Stomach smooth muscle (tissue), 2 donors: ENCODE measurements at regions not wholly inside any gene's neighbourhood (a gene's known extent, or its start where the extent isn't known, plus 50 kb on each side); places are given as distances from the start of the nearest gene placed in this dataset.

ENCODE experiments used
- H3K27ac ChIP-seq: one replicate; pipeline ENCODE4 v1.7.0; 2013; ENCODE audit warnings: mild to moderate bottlenecking, low read length, inconsistent platforms
- H3K27me3 ChIP-seq, 2 donors: one replicate each; pipeline ENCODE4 v1.7.0; 2013; ENCODE audit warnings: low read length in 2 of 2; ENCODE audit not compliant: insufficient read depth in 2 of 2, control insufficient read depth in 1 of 2
- H3K36me3 ChIP-seq, 2 donors: one replicate each; pipeline ENCODE4 v1.7.0; 2013; ENCODE audit warnings: low read length in 2 of 2; ENCODE audit not compliant: control insufficient read depth in 2 of 2, insufficient read depth in 2 of 2
- H3K4me1 ChIP-seq: one replicate; pipeline ENCODE4 v1.7.0; 2013; ENCODE audit warnings: low read length; ENCODE audit not compliant: control insufficient read depth, insufficient read depth
- H3K4me3 ChIP-seq, 2 donors: one replicate each; pipeline ENCODE4 v1.7.0; 2013; ENCODE audit warnings: low read length in 2 of 2
- H3K9ac ChIP-seq, 2 donors: one replicate each; pipeline ENCODE4 v1.7.0; 2013; ENCODE audit warnings: low read length in 2 of 2, mild to moderate bottlenecking in 1 of 2
- H3K9me3 ChIP-seq, 2 donors: one replicate each; pipeline ENCODE4 v1.7.0; 2013; ENCODE audit warnings: low read length in 2 of 2; ENCODE audit not compliant: control insufficient read depth in 2 of 2
- donor health status: healthy.
- donor health status: Pancreatic carcinoma.

DNA sequence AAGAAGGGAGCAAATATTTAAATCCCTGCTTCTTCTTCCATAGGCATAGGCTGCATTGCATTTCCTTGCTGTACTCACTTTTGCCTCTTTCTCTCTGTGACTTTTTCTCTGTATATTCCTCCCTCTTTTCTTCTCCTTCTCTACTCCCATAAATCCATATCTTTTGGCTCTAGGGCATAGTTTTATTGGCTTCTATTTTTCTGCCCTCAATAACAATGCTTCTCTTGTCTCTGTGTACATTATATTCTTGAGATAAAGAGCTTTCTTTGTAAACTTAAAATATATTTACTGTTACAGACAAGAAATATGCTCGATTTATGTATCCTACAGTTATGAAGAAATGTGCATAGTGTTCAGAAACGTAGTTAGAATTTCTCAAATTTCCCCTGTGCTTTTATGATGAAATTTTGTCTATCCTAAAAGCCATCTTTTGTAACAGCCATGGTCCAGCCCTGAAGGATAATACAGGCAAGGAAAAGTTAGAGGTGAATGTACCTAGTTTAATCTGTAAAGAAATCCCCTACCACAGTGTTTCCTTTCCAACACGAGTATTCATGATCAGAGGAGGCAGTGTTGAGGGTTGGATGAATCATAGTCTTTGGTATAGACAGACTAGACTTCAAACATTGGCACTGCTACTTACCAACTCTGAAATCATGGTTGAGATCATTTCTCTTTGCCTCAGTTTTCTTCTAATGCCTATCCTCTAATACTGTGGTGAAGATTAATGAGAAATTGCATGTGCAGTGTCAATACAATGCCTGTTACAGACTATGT lies 173.3 kb upstream of the FAR2 start:
- no peak overlapping the region for H3K4me3 ChIP-seq
- no peak overlapping the region for H3K9ac ChIP-seq
- no peaks in the 10 kb centered on the region for H3K27me3 ChIP-seq
- H3K36me3 ChIP-seq, result no peaks in the 10 kb centered on the region
- no peaks in the 10 kb centered on the region for H3K9me3 ChIP-seq
- H3K27ac ChIP-seq, result no peak overlapping the region
- no peaks in the 10 kb centered on the region for H3K4me1 ChIP-seq

DNA sequence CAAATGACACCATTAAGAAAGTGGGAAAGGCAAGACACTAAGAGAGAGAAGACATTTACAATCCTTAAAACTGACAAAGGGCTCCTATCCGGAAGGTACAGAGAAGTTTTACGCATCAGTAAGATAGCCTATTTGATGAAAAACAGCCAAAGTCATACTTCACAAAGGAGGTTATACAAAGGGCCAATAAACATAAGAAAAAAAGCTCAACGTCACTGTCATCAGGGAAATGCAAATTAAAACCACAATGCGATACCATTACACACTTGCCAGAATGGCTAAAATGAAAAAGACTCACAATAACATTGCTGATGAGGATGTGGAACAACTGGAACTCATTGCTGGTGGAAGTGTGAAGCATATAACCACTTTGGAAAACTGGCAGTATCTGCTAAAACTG lies 168.6 kb upstream of the FAR2 start:
- Histone ChIP-seq H3K27ac (no peak overlapping the region), H3K9me3 (no peaks in the 10 kb centered on the region), H3K27me3 (no peaks in the 10 kb centered on the region), H3K4me1 (no peaks in the 10 kb centered on the region), H3K36me3 (no peaks in the 10 kb centered on the region), H3K9ac (no peak overlapping the region), H3K4me3 (no peak overlapping the region)

DNA sequence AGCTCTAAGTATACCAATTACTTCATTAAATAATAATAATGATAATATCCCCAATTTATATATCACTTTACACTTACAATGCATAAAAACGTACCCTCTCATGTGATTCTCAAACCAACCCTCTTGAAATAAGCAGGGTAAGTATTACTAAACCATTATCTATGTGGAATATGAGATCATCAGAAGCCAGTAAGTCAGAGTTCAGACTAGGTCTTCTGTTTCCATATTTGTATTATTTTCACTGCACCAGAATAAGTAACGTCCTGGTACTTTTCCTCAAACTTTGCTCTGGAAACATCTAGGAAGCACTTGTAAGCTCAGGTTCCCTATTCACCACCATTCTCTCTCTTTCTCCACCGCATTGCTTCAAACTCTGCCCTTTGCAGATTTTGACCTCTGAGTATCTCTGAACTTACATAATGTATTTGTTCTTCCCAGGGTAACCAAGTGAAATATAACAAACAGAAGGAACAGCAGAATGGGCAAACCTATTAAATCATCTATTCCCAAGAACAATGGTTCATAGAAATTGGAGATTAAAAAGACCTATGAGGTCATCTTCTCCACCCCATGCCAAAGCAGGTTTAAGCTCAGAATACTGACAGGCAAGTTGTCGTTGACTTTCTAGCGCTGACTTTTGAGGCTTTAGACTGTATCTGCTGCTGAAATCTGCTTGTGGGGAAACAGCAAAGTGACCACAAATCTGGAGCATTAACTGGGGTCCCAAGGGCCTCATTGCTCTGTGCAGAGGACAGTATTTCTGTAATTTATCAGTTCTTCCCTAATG lies 161.3 kb upstream of the FAR2 start:
- Histone ChIP-seq H3K36me3 (no peaks in the 10 kb centered on the region), H3K27ac (no peak overlapping the region), H3K27me3 (peaks cover 0 to 3% of the 10 kb centered on the region in 2 donors), H3K9me3 (no peaks in the 10 kb centered on the region), H3K4me1 (no peaks in the 10 kb centered on the region), H3K9ac (no peak overlapping the region), H3K4me3 (no peak overlapping the region)

DNA sequence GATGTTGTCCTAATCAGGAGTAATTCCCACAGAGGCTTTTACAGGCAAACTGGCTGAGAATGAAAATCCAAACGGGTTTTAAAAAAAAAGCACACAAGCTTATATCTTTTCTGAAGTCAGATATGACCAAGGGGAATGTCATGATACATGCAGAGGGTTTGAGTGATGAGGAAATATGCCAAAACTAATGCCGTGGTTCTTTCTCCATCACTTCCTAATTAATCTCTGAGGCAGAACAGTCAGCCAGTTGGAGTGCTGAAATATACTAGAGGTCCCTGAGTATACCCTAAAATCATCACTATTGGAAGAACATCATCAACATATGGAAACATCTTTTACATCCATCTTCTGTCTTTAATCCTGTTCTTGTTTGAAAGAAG lies 160.8 kb upstream of the FAR2 start:
- H3K9me3 ChIP-seq, result no peaks in the 10 kb centered on the region
- H3K4me1 ChIP-seq, result no peaks in the 10 kb centered on the region
- no peak overlapping the region for H3K9ac ChIP-seq
- no peaks in the 10 kb centered on the region for H3K36me3 ChIP-seq
- peaks cover 0 to 3% of the 10 kb centered on the region in 2 donors for H3K27me3 ChIP-seq
- H3K27ac ChIP-seq, result no peak overlapping the region
- H3K4me3 ChIP-seq, result no peak overlapping the region

DNA sequence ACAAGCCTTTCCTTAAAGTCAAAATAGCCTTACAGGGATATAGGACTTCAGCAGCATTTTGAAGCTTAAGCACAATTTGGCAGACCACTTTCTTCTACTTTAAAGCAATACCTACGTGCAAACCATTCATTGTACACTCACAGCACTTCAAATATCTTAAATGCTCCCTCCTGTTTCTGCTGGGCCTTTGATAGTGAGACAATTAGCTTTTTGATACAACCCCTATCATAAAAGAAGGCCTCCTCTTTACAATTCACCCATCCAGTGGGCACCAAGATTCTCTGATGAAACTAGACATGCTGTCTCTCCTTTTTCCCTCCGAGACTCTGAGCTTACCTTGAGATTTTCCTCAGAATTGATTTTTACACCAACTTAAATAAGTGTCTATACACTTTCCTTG lies 157.5 kb upstream of the FAR2 start:
- Histone ChIP-seq H3K9ac (no peak overlapping the region), H3K9me3 (no peaks in the 10 kb centered on the region), H3K27me3 (peaks cover 0 to under 1% of the 10 kb centered on the region in 2 donors), H3K36me3 (no peaks in the 10 kb centered on the region), H3K27ac (no peak overlapping the region), H3K4me1 (no peaks in the 10 kb centered on the region), H3K4me3 (no peak overlapping the region)

DNA sequence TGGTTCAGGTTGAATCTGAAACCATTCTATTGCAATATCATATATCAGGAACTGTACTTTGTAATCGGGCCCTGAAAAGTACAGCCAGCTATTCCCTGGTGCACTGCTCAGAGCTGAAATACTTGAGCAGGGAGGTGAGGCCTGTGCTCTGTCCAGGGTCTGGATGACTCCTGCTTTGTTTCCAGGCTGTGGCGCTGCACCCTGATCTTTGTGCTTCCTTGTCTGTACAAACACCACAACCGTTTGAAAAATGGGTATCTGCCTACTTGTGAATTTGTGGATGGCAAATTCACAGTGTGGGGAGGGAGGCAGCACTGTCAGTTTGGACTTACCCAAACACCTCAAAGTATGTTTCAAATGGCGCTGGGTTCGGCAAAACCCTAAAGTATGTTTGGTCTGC lies 155.4 kb upstream of the FAR2 start:
- H3K4me3 ChIP-seq, result no peak overlapping the region
- no peaks in the 10 kb centered on the region for H3K36me3 ChIP-seq
- H3K9me3 ChIP-seq, result no peaks in the 10 kb centered on the region
- H3K27me3 ChIP-seq, result no peaks in the 10 kb centered on the region
- H3K9ac ChIP-seq, result no peak overlapping the region
- no peaks in the 10 kb centered on the region for H3K4me1 ChIP-seq
- no peak overlapping the region for H3K27ac ChIP-seq

DNA sequence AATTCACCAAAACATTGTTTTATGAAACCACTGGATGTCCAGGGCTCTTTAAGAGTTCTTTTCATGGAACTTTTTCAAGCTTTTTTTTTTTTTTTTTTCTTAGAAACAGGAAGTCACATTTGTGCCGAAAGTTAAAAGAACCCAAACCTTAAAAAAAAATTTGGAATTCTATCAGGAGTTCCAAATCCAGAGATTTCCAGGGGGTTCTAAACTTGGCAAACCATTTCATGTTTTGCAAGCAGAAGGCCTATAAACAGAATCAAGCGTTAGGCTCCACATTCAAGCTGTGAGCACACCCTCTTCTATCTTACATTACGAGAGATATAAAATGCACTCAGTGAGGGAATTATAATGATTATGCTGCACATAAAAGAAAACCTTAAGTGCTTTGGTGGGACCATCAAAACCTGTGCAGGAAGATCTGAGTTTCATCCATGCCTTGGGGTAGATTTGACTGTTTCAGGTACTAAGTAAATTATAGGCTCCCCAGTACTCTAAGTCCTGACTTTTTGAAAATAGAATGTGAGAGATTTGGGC lies 154.8 kb upstream of the FAR2 start:
- no peak overlapping the region for H3K9ac ChIP-seq
- H3K36me3 ChIP-seq, result no peaks in the 10 kb centered on the region
- H3K27me3 ChIP-seq, result no peaks in the 10 kb centered on the region
- H3K4me3 ChIP-seq, result no peak overlapping the region
- no peaks in the 10 kb centered on the region for H3K4me1 ChIP-seq
- H3K9me3 ChIP-seq, result no peaks in the 10 kb centered on the region
- no peak overlapping the region for H3K27ac ChIP-seq

DNA sequence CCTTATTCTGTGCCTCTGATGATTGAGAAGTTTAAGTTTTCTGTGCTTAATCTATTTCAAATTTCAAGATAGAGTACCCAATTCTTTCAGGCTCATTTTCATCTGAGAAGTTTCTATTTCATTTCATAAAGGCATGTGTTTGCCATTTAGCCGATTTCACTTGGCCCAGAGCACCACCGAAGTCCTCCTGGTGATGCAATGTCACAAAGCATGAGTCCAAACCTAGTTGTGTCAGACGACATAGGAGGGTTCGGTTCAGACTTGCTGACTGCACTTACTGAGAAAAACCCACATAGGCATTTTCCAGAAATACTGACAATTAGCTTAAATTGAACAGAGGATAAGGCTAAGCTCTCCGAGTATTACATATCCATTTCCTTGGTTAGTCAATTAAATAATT lies 152.4 kb upstream of the FAR2 start:
- Histone ChIP-seq H3K4me3 (no peak overlapping the region), H3K27me3 (no peaks in the 10 kb centered on the region), H3K27ac (no peak overlapping the region), H3K9ac (no peak overlapping the region), H3K36me3 (no peaks in the 10 kb centered on the region), H3K9me3 (no peaks in the 10 kb centered on the region), H3K4me1 (no peaks in the 10 kb centered on the region)

DNA sequence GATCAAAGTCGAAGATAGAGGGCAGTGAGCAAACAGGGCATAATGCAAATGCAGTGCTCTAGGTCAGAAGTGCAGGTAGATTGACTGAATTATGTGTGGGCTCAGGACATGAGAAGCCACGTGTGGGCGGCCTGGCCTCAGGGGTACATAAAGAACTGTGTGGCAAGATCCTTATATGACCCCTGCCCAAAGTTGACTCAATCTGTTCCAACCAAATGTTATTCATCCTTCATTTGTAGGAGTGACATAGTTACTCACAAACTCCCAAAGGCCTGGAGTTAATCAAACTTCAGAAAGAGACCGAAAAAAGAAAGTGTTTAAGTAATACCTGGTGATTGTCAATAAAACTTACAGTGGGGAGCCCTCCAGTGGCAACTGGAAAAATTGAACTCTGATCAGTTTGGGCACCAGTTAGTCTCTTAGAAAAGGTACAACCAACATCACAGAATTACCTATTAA lies 150.4 kb upstream of the FAR2 start:
- no peaks in the 10 kb centered on the region for H3K9me3 ChIP-seq
- H3K9ac ChIP-seq, result no peak overlapping the region
- H3K36me3 ChIP-seq, result no peaks in the 10 kb centered on the region
- no peaks in the 10 kb centered on the region for H3K4me1 ChIP-seq
- H3K27me3 ChIP-seq, result no peaks in the 10 kb centered on the region
- no peak overlapping the region for H3K27ac ChIP-seq
- no peak overlapping the region for H3K4me3 ChIP-seq

DNA sequence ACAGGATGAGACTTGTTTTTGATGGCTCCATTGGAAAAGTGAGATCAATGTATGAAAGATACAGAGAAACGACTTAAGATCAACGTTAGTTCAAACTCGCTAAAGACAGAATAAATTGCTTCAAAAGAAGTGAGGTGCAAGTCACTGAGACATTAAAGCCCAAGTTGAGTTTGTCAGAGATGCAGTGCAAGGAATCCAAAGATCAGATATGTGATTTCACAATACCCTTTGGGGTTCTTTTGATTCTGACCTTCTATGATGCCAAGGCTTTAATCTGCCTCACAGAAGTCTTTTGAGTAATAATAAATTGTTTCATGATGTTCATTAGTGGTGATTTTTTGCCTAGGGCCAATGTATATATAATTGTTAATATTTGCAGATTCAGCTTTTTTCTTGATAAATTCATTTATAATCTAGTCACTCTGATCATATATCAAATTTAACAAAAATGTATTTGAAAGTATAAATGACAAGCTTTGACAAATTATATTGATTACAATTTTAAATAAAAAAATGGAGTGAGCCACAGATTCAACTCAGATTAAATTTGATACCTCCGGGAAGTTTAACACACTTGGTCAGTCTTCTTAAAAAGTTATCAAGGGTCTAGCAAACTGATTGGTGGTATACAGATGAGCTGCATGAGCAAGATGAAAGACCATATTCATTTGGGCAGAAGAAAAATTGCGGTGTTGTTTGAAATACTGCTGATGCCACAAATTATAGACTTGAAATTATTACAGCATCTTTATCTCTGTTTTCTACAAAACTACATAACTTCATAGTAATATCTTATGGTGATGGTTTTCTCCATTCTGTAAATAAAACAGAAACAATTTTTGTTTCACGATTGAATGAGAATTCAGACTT lies 144.8 kb upstream of the FAR2 start:
- Histone ChIP-seq H3K4me1 (no peaks in the 10 kb centered on the region), H3K9me3 (no peaks in the 10 kb centered on the region), H3K27ac (no peak overlapping the region), H3K9ac (no peak overlapping the region), H3K27me3 (no peaks in the 10 kb centered on the region), H3K4me3 (no peak overlapping the region), H3K36me3 (no peaks in the 10 kb centered on the region)
